ENCODE measurements at regions not wholly inside any gene's neighbourhood (a gene's known extent, or its start where the extent isn't known, plus 50 kb on each side); places are given as distances from the start of the nearest gene placed in this dataset.
"Not testable (repeated sequence)": the region's sequence is repeated elsewhere in the genome, so short reads cannot be mapped to it uniquely, and the experiment has no call there.

DNA sequence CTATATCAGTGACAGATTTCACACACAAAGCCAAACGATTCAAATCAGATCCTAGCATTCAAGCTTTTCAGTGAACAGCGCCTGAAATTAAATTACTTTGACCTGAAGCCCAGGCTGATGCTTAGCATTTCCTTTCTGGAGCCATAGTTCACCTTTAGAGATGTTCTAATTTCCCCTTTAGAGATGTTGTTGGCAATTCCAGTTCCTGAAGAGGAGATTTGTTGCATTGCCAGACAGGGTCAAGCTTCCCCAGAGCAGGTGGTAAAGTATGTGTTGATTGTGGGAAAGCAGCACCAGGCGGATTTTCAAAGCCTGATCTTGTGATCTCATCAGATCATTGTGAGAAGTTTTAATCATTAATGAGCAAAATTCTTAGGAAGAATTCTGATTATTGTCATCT, 609.8 kb upstream of the KLF12 start:
- H3K27ac ChIP-seq (ENCODE audit: low read depth in 1 of 2, low read length in 1 of 2): no peak overlapping the region
- WGBS: 88% methylated on average over 3 of the region's 3 CpGs
- H3K36me3 ChIP-seq (ENCODE audit: control insufficient read depth in 2 of 2, insufficient read depth in 2 of 2, low read length in 1 of 2): no peaks in the 10 kb centered on the region
- H3K9me3 ChIP-seq (ENCODE audit: control insufficient read depth in 2 of 2, insufficient read depth in 1 of 2, low read length in 1 of 2): no peaks in the 10 kb centered on the region
- H3K27me3 ChIP-seq (ENCODE audit: control insufficient read depth in 2 of 2, insufficient read depth in 1 of 2, low read length in 1 of 2): no peaks in the 10 kb centered on the region
- H3K4me1 ChIP-seq (ENCODE audit: control insufficient read depth in 2 of 2, insufficient read depth in 2 of 2, low read length in 2 of 2): no peaks in the 10 kb centered on the region
- no peak overlapping the region for H3K4me3 ChIP-seq (ENCODE audit: low read length in 2 of 2)
- DNase-seq (ENCODE audit: low read depth in 6 of 9, low spot score in 9 of 9): no peak

DNA sequence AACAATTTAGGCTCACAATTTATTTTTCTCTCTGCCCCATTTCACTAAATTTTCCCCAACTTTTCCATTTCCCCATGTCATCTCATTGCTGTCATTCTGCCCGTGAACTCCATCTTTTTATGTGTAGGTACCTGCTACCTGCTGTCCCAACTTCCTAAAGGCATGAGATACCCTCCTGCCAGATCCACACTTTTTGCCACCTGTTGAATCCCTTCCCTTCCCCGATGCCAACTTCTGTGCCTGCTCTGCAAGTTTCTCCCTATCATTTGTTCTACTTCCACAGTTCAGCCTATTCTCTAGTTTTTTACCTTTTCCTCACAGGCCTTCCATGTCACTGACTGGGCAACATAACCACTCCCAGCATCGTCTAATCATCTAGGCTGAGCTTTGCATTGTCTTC, 607.5 kb upstream of the KLF12 start:
- no peak for DNase-seq (ENCODE audit: low read depth in 6 of 9, low spot score in 9 of 9)
- WGBS: 95% methylated on average over 3 of the region's 3 CpGs
- no peaks in the 10 kb centered on the region for H3K27me3 ChIP-seq (ENCODE audit: control insufficient read depth in 2 of 2, insufficient read depth in 1 of 2, low read length in 1 of 2)

DNA sequence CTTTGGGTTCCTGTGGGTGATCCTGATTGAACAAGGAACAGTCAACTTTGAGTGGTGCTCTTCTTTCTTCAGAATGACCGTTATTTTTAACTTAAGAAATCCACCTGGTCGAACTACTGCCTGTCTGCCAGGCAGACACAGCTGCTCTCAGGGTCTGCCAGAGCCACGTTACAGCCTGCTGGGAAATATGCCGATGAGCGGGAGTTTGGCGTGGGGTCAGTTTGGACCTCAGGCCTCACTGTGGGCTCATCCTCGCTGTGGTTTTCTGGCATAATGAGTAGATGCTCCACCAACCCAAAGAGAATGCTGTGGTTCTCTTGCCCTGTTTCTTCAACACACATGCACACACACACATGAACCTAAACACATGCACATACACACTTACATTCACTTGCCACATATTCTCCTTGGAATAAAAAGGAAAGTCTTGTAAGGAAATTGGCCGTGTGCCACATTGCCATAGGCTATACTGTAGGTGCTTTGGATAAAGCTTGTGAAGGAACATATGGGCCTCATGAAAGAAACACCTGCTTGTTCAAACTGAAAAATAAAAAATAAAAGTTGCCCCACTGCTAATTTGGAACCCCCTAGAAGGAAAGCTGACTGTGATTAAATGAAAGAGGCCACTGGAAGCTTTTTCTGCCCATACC, 598.7 kb upstream of the KLF12 start:
- Histone ChIP-seq H3K9me3 (ENCODE audit: control insufficient read depth in 2 of 2, insufficient read depth in 1 of 2, low read length in 1 of 2) (peaks cover 1 to 3% of the 10 kb centered on the region in 2 donors), H3K4me1 (ENCODE audit: control insufficient read depth in 2 of 2, insufficient read depth in 2 of 2, low read length in 2 of 2) (no peaks in the 10 kb centered on the region), H3K36me3 (ENCODE audit: control insufficient read depth in 2 of 2, insufficient read depth in 2 of 2, low read length in 1 of 2) (no peaks in the 10 kb centered on the region), H3K27me3 (ENCODE audit: control insufficient read depth in 2 of 2, insufficient read depth in 1 of 2, low read length in 1 of 2) (no peaks in the 10 kb centered on the region), H3K27ac (ENCODE audit: low read depth in 1 of 2, low read length in 1 of 2) (no peak overlapping the region), H3K4me3 (ENCODE audit: low read length in 2 of 2) (no peak overlapping the region)
- 94% methylated on average over 8 of the region's 8 CpGs for WGBS
- no peak for DNase-seq (ENCODE audit: low read depth in 6 of 9, low spot score in 9 of 9)

More for the DNA sequence above, 607.5 kb upstream of the KLF12 start:
- Histone ChIP-seq H3K27ac (ENCODE audit: low read depth in 1 of 2, low read length in 1 of 2) (no peak overlapping the region), H3K9me3 (ENCODE audit: control insufficient read depth in 2 of 2, insufficient read depth in 1 of 2, low read length in 1 of 2) (no peaks in the 10 kb centered on the region), H3K4me1 (ENCODE audit: control insufficient read depth in 2 of 2, insufficient read depth in 2 of 2, low read length in 2 of 2) (no peaks in the 10 kb centered on the region), H3K4me3 (ENCODE audit: low read length in 2 of 2) (no peak overlapping the region), H3K36me3 (ENCODE audit: control insufficient read depth in 2 of 2, insufficient read depth in 2 of 2, low read length in 1 of 2) (no peaks in the 10 kb centered on the region)

DNA sequence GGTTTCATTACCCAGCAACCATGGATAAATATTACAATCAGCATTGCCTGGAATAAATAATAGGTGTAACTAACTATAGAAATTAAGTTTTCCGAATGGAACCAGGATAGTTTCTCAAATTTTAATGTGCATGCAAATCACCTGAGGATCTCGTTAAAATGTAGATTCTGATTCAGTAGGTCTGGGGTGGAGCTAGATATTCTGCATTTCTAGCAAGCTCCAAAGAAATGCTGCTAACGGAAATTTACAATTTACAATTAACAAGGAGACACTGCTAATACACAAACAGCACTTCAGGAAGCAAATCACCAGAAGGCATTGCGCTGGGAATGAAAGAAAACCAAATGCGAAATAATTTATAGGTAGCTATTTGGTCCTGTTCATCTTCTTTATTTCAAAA, 597.5 kb upstream of the KLF12 start:
- H3K36me3 ChIP-seq (ENCODE audit: control insufficient read depth in 2 of 2, insufficient read depth in 2 of 2, low read length in 1 of 2): no peaks in the 10 kb centered on the region
- WGBS: 93% methylated on average over 5 of the region's 5 CpGs
- H3K27me3 ChIP-seq (ENCODE audit: control insufficient read depth in 2 of 2, insufficient read depth in 1 of 2, low read length in 1 of 2): no peaks in the 10 kb centered on the region
- H3K27ac ChIP-seq (ENCODE audit: low read depth in 1 of 2, low read length in 1 of 2): no peak overlapping the region
- H3K4me3 ChIP-seq (ENCODE audit: low read length in 2 of 2): no peak overlapping the region
- no peak for DNase-seq (ENCODE audit: low read depth in 6 of 9, low spot score in 9 of 9)
- peaks cover 1 to 3% of the 10 kb centered on the region in 2 donors for H3K9me3 ChIP-seq (ENCODE audit: control insufficient read depth in 2 of 2, insufficient read depth in 1 of 2, low read length in 1 of 2)
- no peaks in the 10 kb centered on the region for H3K4me1 ChIP-seq (ENCODE audit: control insufficient read depth in 2 of 2, insufficient read depth in 2 of 2, low read length in 2 of 2)

DNA sequence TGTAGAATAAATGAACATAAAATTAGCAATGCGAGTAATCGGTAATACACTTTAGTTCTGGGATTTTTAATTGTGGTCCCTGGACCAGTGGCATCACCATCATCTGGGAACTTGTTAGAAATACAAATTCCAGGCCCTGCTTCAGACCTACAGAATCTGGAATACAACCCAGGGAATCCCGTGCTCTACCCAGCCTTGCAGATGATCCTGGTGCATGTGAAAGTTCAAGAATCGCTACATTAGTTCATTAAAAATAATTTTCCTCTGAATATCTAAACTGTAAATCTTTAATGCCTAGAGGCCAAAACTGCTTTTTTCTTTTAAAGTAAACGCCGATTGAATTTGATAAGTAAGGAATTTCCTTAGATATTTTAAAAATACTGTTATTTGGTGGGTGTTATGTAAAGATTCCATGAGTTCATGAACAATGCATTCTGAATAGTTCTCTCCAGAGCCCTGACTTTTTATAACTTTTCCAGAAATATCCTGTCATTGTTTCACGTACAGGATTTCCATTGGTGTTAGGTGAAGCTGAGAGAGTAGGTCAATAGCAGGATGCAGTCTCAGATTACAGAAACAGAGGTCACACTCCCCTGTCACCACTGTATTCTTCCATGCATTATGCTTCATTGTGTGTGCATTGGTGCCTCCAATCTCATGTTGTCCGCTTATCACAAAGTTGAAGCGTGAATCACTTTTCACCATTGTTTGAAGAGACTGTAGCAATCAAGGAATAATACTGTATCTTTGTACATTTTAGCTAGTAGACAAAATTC, 596.5 kb upstream of the KLF12 start:
- WGBS: 80% methylated on average over 9 of the region's 9 CpGs

DNA sequence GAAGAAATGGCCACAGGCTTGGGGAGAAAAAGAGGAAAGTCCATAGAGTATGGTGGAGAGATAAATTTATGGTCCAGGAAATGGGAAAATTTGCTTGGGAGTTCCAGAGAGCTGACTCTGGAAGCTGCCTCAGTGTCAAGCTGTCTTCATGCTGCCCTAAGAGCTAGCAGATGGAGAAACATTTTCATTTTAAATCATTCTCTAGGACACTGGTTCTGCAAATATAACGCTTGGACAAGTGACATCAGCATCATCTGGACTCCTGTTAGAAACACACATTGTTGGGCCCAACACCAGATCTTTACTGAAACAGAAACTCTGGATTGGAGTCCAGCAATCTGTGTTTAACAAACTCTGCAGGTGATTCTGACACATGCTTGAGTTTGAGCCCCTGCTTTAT, 592.0 kb upstream of the KLF12 start:
- no peaks in the 10 kb centered on the region for H3K9me3 ChIP-seq (ENCODE audit: control insufficient read depth in 2 of 2, insufficient read depth in 1 of 2, low read length in 1 of 2)
- no peak overlapping the region for H3K27ac ChIP-seq (ENCODE audit: low read depth in 1 of 2, low read length in 1 of 2)
- no peaks in the 10 kb centered on the region for H3K36me3 ChIP-seq (ENCODE audit: control insufficient read depth in 2 of 2, insufficient read depth in 2 of 2, low read length in 1 of 2)
- H3K4me3 ChIP-seq (ENCODE audit: low read length in 2 of 2): no peak overlapping the region
- WGBS: 100% methylated on average over 1 of the region's 1 CpG
- H3K4me1 ChIP-seq (ENCODE audit: control insufficient read depth in 2 of 2, insufficient read depth in 2 of 2, low read length in 2 of 2): no peaks in the 10 kb centered on the region
- H3K27me3 ChIP-seq (ENCODE audit: control insufficient read depth in 2 of 2, insufficient read depth in 1 of 2, low read length in 1 of 2): no peaks in the 10 kb centered on the region
- no peak for DNase-seq (ENCODE audit: low read depth in 6 of 9, low spot score in 9 of 9)

More for the DNA sequence above, 596.5 kb upstream of the KLF12 start:
- H3K4me1 ChIP-seq (ENCODE audit: control insufficient read depth in 2 of 2, insufficient read depth in 2 of 2, low read length in 2 of 2): no peaks in the 10 kb centered on the region
- no peak overlapping the region for H3K27ac ChIP-seq (ENCODE audit: low read depth in 1 of 2, low read length in 1 of 2)
- H3K36me3 ChIP-seq (ENCODE audit: control insufficient read depth in 2 of 2, insufficient read depth in 2 of 2, low read length in 1 of 2): no peaks in the 10 kb centered on the region
- no peak overlapping the region for H3K4me3 ChIP-seq (ENCODE audit: low read length in 2 of 2)
- DNase-seq (ENCODE audit: low read depth in 6 of 9, low spot score in 9 of 9): no peak
- no peaks in the 10 kb centered on the region for H3K27me3 ChIP-seq (ENCODE audit: control insufficient read depth in 2 of 2, insufficient read depth in 1 of 2, low read length in 1 of 2)
- H3K9me3 ChIP-seq (ENCODE audit: control insufficient read depth in 2 of 2, insufficient read depth in 1 of 2, low read length in 1 of 2): peaks cover 1 to 3% of the 10 kb centered on the region in 2 donors

DNA sequence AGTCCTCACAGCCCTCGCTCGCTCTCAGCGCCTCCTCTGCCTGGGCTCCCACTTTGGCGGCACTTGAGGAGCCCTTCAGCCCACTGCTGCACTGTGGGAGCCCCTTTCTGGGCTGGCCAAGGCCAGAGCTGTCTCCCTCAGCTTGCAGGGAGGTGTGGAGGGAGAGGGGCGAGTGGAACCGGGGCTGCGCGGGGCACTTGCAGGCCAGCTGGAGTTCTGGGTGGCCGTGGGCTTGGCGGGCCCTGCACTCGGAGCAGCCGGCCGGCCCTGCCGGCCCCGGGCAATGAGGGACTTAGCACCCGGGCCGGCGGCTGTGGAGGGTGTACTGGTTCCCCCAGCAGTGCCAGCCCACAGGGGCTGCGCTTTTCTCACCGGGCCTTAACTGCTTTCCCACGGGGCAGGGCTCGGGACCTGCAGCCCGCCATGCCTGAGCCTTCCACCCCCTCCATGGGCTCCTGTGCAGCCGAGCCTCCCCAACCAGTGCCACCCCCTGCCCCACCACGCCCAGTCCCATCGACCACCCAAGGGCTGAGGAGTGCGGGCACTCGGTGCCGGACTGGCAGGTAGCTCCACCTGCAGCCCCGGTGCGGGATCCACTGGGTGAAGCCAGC, 584.1 kb upstream of the KLF12 start:
- H3K27me3 ChIP-seq (ENCODE audit: control insufficient read depth in 2 of 2, insufficient read depth in 1 of 2, low read length in 1 of 2); H3K9me3 ChIP-seq (ENCODE audit: control insufficient read depth in 2 of 2, insufficient read depth in 1 of 2, low read length in 1 of 2); H3K4me1 ChIP-seq (ENCODE audit: control insufficient read depth in 2 of 2, insufficient read depth in 2 of 2, low read length in 2 of 2); H3K4me3 ChIP-seq (ENCODE audit: low read length in 2 of 2); H3K27ac ChIP-seq (ENCODE audit: low read depth in 1 of 2, low read length in 1 of 2); H3K36me3 ChIP-seq (ENCODE audit: control insufficient read depth in 2 of 2, insufficient read depth in 2 of 2, low read length in 1 of 2); DNase-seq (ENCODE audit: low read depth in 6 of 9, low spot score in 9 of 9): not testable (repeated sequence)
- WGBS: 95% methylated on average over 29 of the region's 31 CpGs

DNA sequence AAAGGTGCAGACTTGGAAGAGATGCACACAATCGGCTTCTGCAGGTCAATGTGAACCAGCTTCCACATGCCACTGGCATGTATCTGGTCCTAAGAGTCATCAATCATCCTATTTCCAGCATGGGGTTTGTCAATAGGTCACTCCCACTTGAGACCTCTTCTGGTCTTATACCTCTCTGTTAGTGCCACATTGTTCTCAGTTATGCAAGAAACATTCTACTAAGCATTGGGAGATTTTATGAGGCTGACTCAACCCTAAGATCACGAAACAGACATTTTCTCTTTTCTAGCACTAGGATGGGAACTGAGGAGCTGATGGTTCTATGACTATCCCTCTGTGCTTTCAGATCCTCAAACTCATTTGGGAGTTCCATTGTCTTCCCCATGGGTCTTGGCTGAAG, 581.5 kb upstream of the KLF12 start:
- Histone ChIP-seq H3K27ac (ENCODE audit: low read depth in 1 of 2, low read length in 1 of 2) (no peak overlapping the region), H3K4me3 (ENCODE audit: low read length in 2 of 2) (no peak overlapping the region), H3K4me1 (ENCODE audit: control insufficient read depth in 2 of 2, insufficient read depth in 2 of 2, low read length in 2 of 2) (no peaks in the 10 kb centered on the region), H3K9me3 (ENCODE audit: control insufficient read depth in 2 of 2, insufficient read depth in 1 of 2, low read length in 1 of 2) (peaks cover 0 to 5% of the 10 kb centered on the region in 2 donors), H3K36me3 (ENCODE audit: control insufficient read depth in 2 of 2, insufficient read depth in 2 of 2, low read length in 1 of 2) (no peaks in the 10 kb centered on the region), H3K27me3 (ENCODE audit: control insufficient read depth in 2 of 2, insufficient read depth in 1 of 2, low read length in 1 of 2) (no peaks in the 10 kb centered on the region)
- no peak for DNase-seq (ENCODE audit: low read depth in 6 of 9, low spot score in 9 of 9)
- WGBS: 82% methylated on average over 2 of the region's 2 CpGs

DNA sequence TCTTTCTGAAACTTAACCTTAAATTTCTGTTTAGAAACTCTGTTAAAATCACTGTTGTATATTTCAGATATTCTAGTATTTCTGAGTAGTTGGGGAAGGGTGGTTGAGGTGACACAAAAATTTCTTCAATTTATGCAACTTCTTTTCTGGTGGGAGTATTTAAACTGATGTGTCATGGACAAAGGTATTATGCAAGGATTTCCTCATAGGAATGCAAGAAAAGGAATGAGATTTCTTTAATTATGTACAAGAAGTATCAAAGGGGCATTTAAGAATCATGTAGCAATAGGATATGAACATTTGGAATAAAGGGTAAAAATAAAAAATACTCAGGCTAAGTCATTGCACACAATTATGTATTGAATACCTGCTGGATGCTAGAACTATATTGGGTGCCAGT, 575.8 kb upstream of the KLF12 start:
- no peak overlapping the region for H3K4me3 ChIP-seq (ENCODE audit: low read length in 2 of 2)
- H3K36me3 ChIP-seq (ENCODE audit: control insufficient read depth in 2 of 2, insufficient read depth in 2 of 2, low read length in 1 of 2): no peaks in the 10 kb centered on the region
- no peaks in the 10 kb centered on the region for H3K27me3 ChIP-seq (ENCODE audit: control insufficient read depth in 2 of 2, insufficient read depth in 1 of 2, low read length in 1 of 2)
- no peaks in the 10 kb centered on the region for H3K9me3 ChIP-seq (ENCODE audit: control insufficient read depth in 2 of 2, insufficient read depth in 1 of 2, low read length in 1 of 2)
- no peak for DNase-seq (ENCODE audit: low read depth in 6 of 9, low spot score in 9 of 9)
- H3K27ac ChIP-seq (ENCODE audit: low read depth in 1 of 2, low read length in 1 of 2): no peak overlapping the region
- H3K4me1 ChIP-seq (ENCODE audit: control insufficient read depth in 2 of 2, insufficient read depth in 2 of 2, low read length in 2 of 2): no peaks in the 10 kb centered on the region

Data from thymus (tissue), 11 donors.